ENCODE measurements at regions not wholly inside any gene's neighbourhood (a gene's known extent, or its start where the extent isn't known, plus 50 kb on each side); places are given as distances from the start of the nearest gene placed in this dataset.

GRCh38 chr21:33135925-33136324 is 66.0 kb downstream of the OLIG1 start:
- no peaks in the 10 kb centered on the region; the same call in 2 of the 3 replicates for H3K9me3 Mint-ChIP-seq
- H3K27ac Mint-ChIP-seq, result no peak overlapping the region
- H3K27me3 Mint-ChIP-seq (ENCODE audit: insufficient read depth, low read depth, poor library complexity), result peaks cover 6% of the 10 kb centered on the region

GRCh38 chr21:33136847-33137502 is 67.0 kb downstream of the OLIG1 start:
- ATAC-seq, result no peak
- peaks cover 7% of the 10 kb centered on the region for H3K27me3 Mint-ChIP-seq (ENCODE audit: insufficient read depth, low read depth, poor library complexity)

More at GRCh38 chr21:33135925-33136324, 66.0 kb downstream of the OLIG1 start:
- Histone ChIP-seq H3K4me3 (no peak overlapping the region), H3K9me2 (ENCODE audit: insufficient read depth) (no peaks in the 10 kb centered on the region), H4K20me1 (replicated peaks; ENCODE audit: insufficient read depth) (no peaks in the 10 kb centered on the region), H3F3A (replicated peaks; ENCODE audit: low read depth) (no peaks in the 10 kb centered on the region), H3K4me1 (ENCODE audit: insufficient read depth) (peaks cover 19% of the 10 kb centered on the region), H3K27ac (ENCODE audit: low read depth) (no peak overlapping the region), H3K79me2 (replicated peaks; ENCODE audit: insufficient read depth) (no peaks in the 10 kb centered on the region), H3K36me3 (ENCODE audit: insufficient read depth) (no peaks in the 10 kb centered on the region), H3K27me3 (ENCODE audit: insufficient read depth) (no peaks in the 10 kb centered on the region), H3K4me2 (no peak overlapping the region), H2AFZ (0 out of 2 replicates have a peak overlapping the region, but pooled peaks have one; percentile 52)
- Mint-ChIP-seq H3K4me1 (peaks cover 36% of the 10 kb centered on the region), H3K4me3 (no peak overlapping the region), H3K36me3 (ENCODE audit: low read depth) (no peaks in the 10 kb centered on the region)
- no peak for TF ChIP-seq ZNF114 (CRISPR knock-in tag; IDR thresholded peaks at IDR 0.05)
- TF ChIP-seq, protein P1, sequence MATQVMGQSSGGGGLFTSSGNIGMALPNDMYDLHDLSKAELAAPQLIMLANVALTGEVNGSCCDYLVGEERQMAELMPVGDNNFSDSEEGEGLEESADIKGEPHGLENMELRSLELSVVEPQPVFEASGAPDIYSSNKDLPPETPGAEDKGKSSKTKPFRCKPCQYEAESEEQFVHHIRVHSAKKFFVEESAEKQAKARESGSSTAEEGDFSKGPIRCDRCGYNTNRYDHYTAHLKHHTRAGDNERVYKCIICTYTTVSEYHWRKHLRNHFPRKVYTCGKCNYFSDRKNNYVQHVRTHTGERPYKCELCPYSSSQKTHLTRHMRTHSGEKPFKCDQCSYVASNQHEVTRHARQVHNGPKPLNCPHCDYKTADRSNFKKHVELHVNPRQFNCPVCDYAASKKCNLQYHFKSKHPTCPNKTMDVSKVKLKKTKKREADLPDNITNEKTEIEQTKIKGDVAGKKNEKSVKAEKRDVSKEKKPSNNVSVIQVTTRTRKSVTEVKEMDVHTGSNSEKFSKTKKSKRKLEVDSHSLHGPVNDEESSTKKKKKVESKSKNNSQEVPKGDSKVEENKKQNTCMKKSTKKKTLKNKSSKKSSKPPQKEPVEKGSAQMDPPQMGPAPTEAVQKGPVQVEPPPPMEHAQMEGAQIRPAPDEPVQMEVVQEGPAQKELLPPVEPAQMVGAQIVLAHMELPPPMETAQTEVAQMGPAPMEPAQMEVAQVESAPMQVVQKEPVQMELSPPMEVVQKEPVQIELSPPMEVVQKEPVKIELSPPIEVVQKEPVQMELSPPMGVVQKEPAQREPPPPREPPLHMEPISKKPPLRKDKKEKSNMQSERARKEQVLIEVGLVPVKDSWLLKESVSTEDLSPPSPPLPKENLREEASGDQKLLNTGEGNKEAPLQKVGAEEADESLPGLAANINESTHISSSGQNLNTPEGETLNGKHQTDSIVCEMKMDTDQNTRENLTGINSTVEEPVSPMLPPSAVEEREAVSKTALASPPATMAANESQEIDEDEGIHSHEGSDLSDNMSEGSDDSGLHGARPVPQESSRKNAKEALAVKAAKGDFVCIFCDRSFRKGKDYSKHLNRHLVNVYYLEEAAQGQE (IDR thresholded peaks at IDR 0.05; ENCODE audit: unreplicated experiment), result no peak
- no peak for TF ChIP-seq ZNF331 (CRISPR knock-in tag; IDR thresholded peaks at IDR 0.05; ENCODE audit: low read depth)
- TF ChIP-seq STAT1 (IDR thresholded peaks at IDR 0.05; ENCODE audit: unreplicated experiment), result no peak
- no peak for TF ChIP-seq POLR2AphosphoS5 (IDR thresholded peaks at IDR 0.05; ENCODE audit: low read depth)
- TF ChIP-seq CREB1 (CRISPR knock-in tag; IDR thresholded peaks at IDR 0.05; ENCODE audit: low read depth), result no peak
- no peak for TF ChIP-seq EZH2 (IDR thresholded peaks at IDR 0.05; ENCODE audit: low read depth, unreplicated experiment)
- TF ChIP-seq ETS1 (IDR thresholded peaks at IDR 0.05), result no peak
- no peak for TF ChIP-seq NANOG (IDR thresholded peaks at IDR 0.05; ENCODE audit: borderline replicate concordance)
- TF ChIP-seq JUNB (IDR thresholded peaks at IDR 0.05; ENCODE audit: unreplicated experiment), result no peak
- TF ChIP-seq EZH2phosphoT487 (IDR thresholded peaks at IDR 0.05; ENCODE audit: unreplicated experiment), result no peak
- DNase-seq (ENCODE audit: low spot score), result no peak
- no peak for ATAC-seq

More at GRCh38 chr21:33136847-33137502, 67.0 kb downstream of the OLIG1 start:
- no peaks in the 10 kb centered on the region for H3F3A ChIP-seq (replicated peaks; ENCODE audit: low read depth)
- H2AFZ ChIP-seq, result no peak overlapping the region
- Mint-ChIP-seq H3K9me3 (no peaks in the 10 kb centered on the region; the same call in 2 of the 3 replicates), H3K36me3 (ENCODE audit: low read depth) (no peaks in the 10 kb centered on the region), H3K4me1 (peaks cover 38% of the 10 kb centered on the region), H3K27ac (no peak overlapping the region), H3K4me3 (no peak overlapping the region)
- H3K27me3 ChIP-seq (ENCODE audit: insufficient read depth), result no peaks in the 10 kb centered on the region
- no peak for TF ChIP-seq ZNF331 (CRISPR knock-in tag; IDR thresholded peaks at IDR 0.05; ENCODE audit: low read depth)
- H3K36me3 ChIP-seq (ENCODE audit: insufficient read depth), result no peaks in the 10 kb centered on the region
- H3K4me1 ChIP-seq (ENCODE audit: insufficient read depth), result peaks cover 21% of the 10 kb centered on the region
- H3K4me3 ChIP-seq, result no peak overlapping the region
- no peaks in the 10 kb centered on the region for H3K79me2 ChIP-seq (replicated peaks; ENCODE audit: insufficient read depth)
- no peaks in the 10 kb centered on the region for H4K20me1 ChIP-seq (replicated peaks; ENCODE audit: insufficient read depth)
- H3K27ac ChIP-seq (ENCODE audit: low read depth), result no peak overlapping the region
- no peak overlapping the region for H3K4me2 ChIP-seq
- no peak for DNase-seq (ENCODE audit: low spot score)
- 0 out of 2 replicates have a peak, but pooled peaks cover 3% of the 10 kb centered on the region for H3K9me2 ChIP-seq (ENCODE audit: insufficient read depth)
